Right cardiac atrium (tissue), 5 donors: ENCODE measurements at regions not wholly inside any gene's neighbourhood (a gene's known extent, or its start where the extent isn't known, plus 50 kb on each side); places are given as distances from the start of the nearest gene placed in this dataset.

ENCODE experiments used
- ATAC-seq, 2 donors: fragments of 200-7000 bp; cut with Tn5 transposase; one replicate each; pipeline versions ENCODE4 v1.8.0 to v1.9.1; 2020; ENCODE audit warnings: moderate library complexity in 2 of 2, mild to moderate bottlenecking in 1 of 2
- DNase-seq, 3 donors: peaks; one replicate each; pipeline ENCODE4 v3.0.0-alpha.2; 2020
- H3K27ac ChIP-seq: one replicate; pipeline ENCODE4 v1.5.1; 2013; ENCODE audit warnings: mild to moderate bottlenecking, low read length, control low read depth, moderate library complexity
- H3K27me3 ChIP-seq: one replicate; pipeline ENCODE4 v1.6.1; 2013; ENCODE audit not compliant: control insufficient read depth, insufficient read depth
- H3K4me1 ChIP-seq: one replicate; pipeline ENCODE4 v1.6.1; 2013; ENCODE audit warnings: low read length; ENCODE audit not compliant: control insufficient read depth, insufficient read depth
- H3K4me3 ChIP-seq: one replicate; pipeline ENCODE4 v1.5.1; 2013; ENCODE audit warnings: low read length, control low read depth
- H3K9me3 ChIP-seq: one replicate; pipeline ENCODE4 v1.6.1; 2013; ENCODE audit warnings: low read length; ENCODE audit not compliant: control insufficient read depth
- WGBS: extraction: QIAGEN DNeasy Blood & Tissue Kit; methylation state at CpG from one replicate; pipeline ENCODE4 v1.1.7; 2013; 5-methylcytosine and 5-hydroxymethylcytosine counted together
- intact Hi-C, 4 donors: fragments of 100-400 bp; cut with DNase I; formaldehyde crosslinking; loops; one replicate each; pipeline versions ENCODE4 v1.11.0 to v1.14.0; 2022 to 2023
- donor health status: healthy with polysubstance abuse.
- donor health status: DM: no; HTN: yes; CAD: no.
- donor health status: DM: no; HTN: no; CAD: no.
- donor health status: DM: no; HTN: yes; CAD: no; lungs with severe emphysema.
- donor health status: DM: yes; HTN: yes; CAD: no.

- Histone ChIP-seq H3K27ac (no peak overlapping the region), H3K4me1 (peaks cover 22% of the 10 kb centered on the region), H3K27me3 (no peaks in the 10 kb centered on the region), H3K4me3 (no peak overlapping the region), H3K9me3 (no peaks in the 10 kb centered on the region)
- ATAC-seq (no peak), DNase-seq (no peak)
- 58% methylated on average over 3 of the region's 3 CpGs for WGBS
- intact Hi-C loops, result loop anchor here in 3 of 4 donors (5.0 to 10.0 kb wide), 3 partner anchors 107 to 330 kb away; partner anchors contain the start of gene NAV2 (in 2 of the 3)
Observed at GRCh38 chr11:19574916-19575315, 137.7 kb upstream of the NAV2 start.

GRCh38 chr11:19573666-19574065 lies 139.0 kb upstream of the NAV2 start:
- intact Hi-C loops, result loop anchor here in 3 of 4 donors (10.0 kb wide), 2 partner anchors 141 to 331 kb away; partner anchors contain the start of gene NAV2 (in 2 of the 3)
- H3K27me3 ChIP-seq, result no peaks in the 10 kb centered on the region
- WGBS, result 74% methylated on average over 1 of the region's 1 CpG
- no peak overlapping the region for H3K4me3 ChIP-seq
- H3K4me1 ChIP-seq, result peaks cover 19% of the 10 kb centered on the region
- DNase-seq (peak; percentile 43 to 82 (median 72)), ATAC-seq (peak; percentile 72 to 85)
- no peak overlapping the region for H3K27ac ChIP-seq
- H3K9me3 ChIP-seq, result no peaks in the 10 kb centered on the region

- Histone ChIP-seq H3K27me3 (no peaks in the 10 kb centered on the region), H3K4me3 (no peak overlapping the region), H3K27ac (no peak overlapping the region), H3K4me1 (peaks cover 11% of the 10 kb centered on the region), H3K9me3 (no peaks in the 10 kb centered on the region)
- ATAC-seq (no peak), DNase-seq (no peak)
- intact Hi-C loops, result loop anchor here in 3 of 4 donors (10.0 kb wide), 2 partner anchors 143 to 333 kb away; partner anchors contain the start of gene NAV2 (in 2 of the 3)
- 86% methylated on average over 4 of the region's 4 CpGs for WGBS
Observed at GRCh38 chr11:19571906-19572305, 140.7 kb upstream of the NAV2 start.

- H3K27me3 ChIP-seq, result no peaks in the 10 kb centered on the region
- H3K9me3 ChIP-seq, result no peaks in the 10 kb centered on the region
- H3K27ac ChIP-seq, result no peak overlapping the region
- WGBS, result 97% methylated on average over 1 of the region's 1 CpG
- H3K4me3 ChIP-seq, result no peak overlapping the region
- ATAC-seq (no peak), DNase-seq (no peak)
- peaks cover 6% of the 10 kb centered on the region for H3K4me1 ChIP-seq
- intact Hi-C loops, result loop anchor here in 3 of 4 donors (10.0 kb wide), 2 partner anchors 144 to 334 kb away; partner anchors contain the start of gene NAV2 (in 2 of the 3)
Observed at GRCh38 chr11:19570889-19571288, 141.7 kb upstream of the NAV2 start.

GRCh38 chr11:19567996-19568395 lies 144.6 kb upstream of the NAV2 start:
- Histone ChIP-seq H3K27ac (no peak overlapping the region), H3K9me3 (no peaks in the 10 kb centered on the region), H3K4me1 (peaks cover 1% of the 10 kb centered on the region), H3K4me3 (no peak overlapping the region), H3K27me3 (no peaks in the 10 kb centered on the region)
- intact Hi-C loops, result loop anchor here in 1 of 4 donors (5.0 kb wide), 1 partner anchor 334 kb away; no protein-coding TSS in a partner anchor
- no peak for DNase-seq
- WGBS, result 94% methylated on average over 3 of the region's 3 CpGs
- no peak for ATAC-seq

GRCh38 chr11:19566583-19567379 lies 145.9 kb upstream of the NAV2 start:
- H3K4me3 ChIP-seq, result no peak overlapping the region
- no peak for DNase-seq
- intact Hi-C loops, result loop anchor here in 1 of 4 donors (5.0 kb wide), 1 partner anchor 336 kb away; no protein-coding TSS in a partner anchor
- H3K4me1 ChIP-seq, result no peaks in the 10 kb centered on the region
- no peaks in the 10 kb centered on the region for H3K27me3 ChIP-seq
- H3K9me3 ChIP-seq, result no peaks in the 10 kb centered on the region
- no peak for ATAC-seq
- no peak overlapping the region for H3K27ac ChIP-seq
- 79% methylated on average over 5 of the region's 5 CpGs for WGBS

- Histone ChIP-seq H3K9me3 (no peaks in the 10 kb centered on the region), H3K4me3 (no peak overlapping the region), H3K27ac (no peak overlapping the region), H3K4me1 (no peaks in the 10 kb centered on the region), H3K27me3 (no peaks in the 10 kb centered on the region)
- intact Hi-C loops, result loop anchor here in 1 of 4 donors (2.0 to 5.0 kb wide), 2 partner anchors 179 to 337 kb away; no protein-coding TSS in a partner anchor
- DNase-seq (no peak), ATAC-seq (no peak)
- WGBS, result 98% methylated on average over 7 of the region's 7 CpGs
Observed at GRCh38 chr11:19565639-19566038, 147.0 kb upstream of the NAV2 start.

GRCh38 chr11:19562156-19562555 lies 150.5 kb upstream of the NAV2 start:
- Histone ChIP-seq H3K4me3 (no peak overlapping the region), H3K9me3 (no peaks in the 10 kb centered on the region), H3K27ac (no peak overlapping the region), H3K4me1 (no peaks in the 10 kb centered on the region), H3K27me3 (no peaks in the 10 kb centered on the region)
- intact Hi-C loops, result loop anchor here in 2 of 4 donors (2.0 to 5.0 kb wide), 3 partner anchors 180 to 240 kb away; no protein-coding TSS in a partner anchor
- ATAC-seq, result no peak
- no peak for DNase-seq
- 94% methylated on average over 4 of the region's 4 CpGs for WGBS

GRCh38 chr11:19561011-19561410 lies 151.6 kb upstream of the NAV2 start:
- DNase-seq, result no peak
- ATAC-seq, result no peak
- intact Hi-C loops, result loop anchor here in 2 of 4 donors (5.0 kb wide), 2 partner anchors 181 to 241 kb away; no protein-coding TSS in a partner anchor
- Histone ChIP-seq H3K27me3 (no peaks in the 10 kb centered on the region), H3K4me3 (no peak overlapping the region), H3K4me1 (no peaks in the 10 kb centered on the region), H3K9me3 (no peaks in the 10 kb centered on the region), H3K27ac (no peak overlapping the region)
- WGBS, result 75% methylated on average over 8 of the region's 8 CpGs

GRCh38 chr11:19560156-19560555 lies 152.5 kb upstream of the NAV2 start:
- WGBS, result 78% methylated on average over 5 of the region's 5 CpGs
- DNase-seq (no peak), ATAC-seq (no peak)
- Histone ChIP-seq H3K9me3 (no peaks in the 10 kb centered on the region), H3K27ac (no peak overlapping the region), H3K4me1 (no peaks in the 10 kb centered on the region), H3K27me3 (no peaks in the 10 kb centered on the region), H3K4me3 (no peak overlapping the region)
- intact Hi-C loops, result loop anchor here in 2 of 4 donors (5.0 kb wide), 2 partner anchors 182 to 242 kb away; no protein-coding TSS in a partner anchor

GRCh38 chr11:19559746-19560145 lies 152.9 kb upstream of the NAV2 start:
- WGBS, result 70% methylated on average over 6 of the region's 6 CpGs
- no peaks in the 10 kb centered on the region for H3K4me1 ChIP-seq
- H3K27me3 ChIP-seq, result no peaks in the 10 kb centered on the region
- intact Hi-C loops, result loop anchor here (5.0 to 10.0 kb wide), 6 partner anchors 183 to 485 kb away; no protein-coding TSS in a partner anchor
- no peak overlapping the region for H3K27ac ChIP-seq
- no peak overlapping the region for H3K4me3 ChIP-seq
- H3K9me3 ChIP-seq, result no peaks in the 10 kb centered on the region
- DNase-seq (no peak), ATAC-seq (no peak)
